WTC11 (cell line): ENCODE measurements at regions not wholly inside any gene's neighbourhood (a gene's known extent, or its start where the extent isn't known, plus 50 kb on each side); places are given as distances from the start of the nearest gene placed in this dataset.

Experiments
- ATAC-seq: fragments of 200-7000 bp; cut with Tn5 transposase; 2 replicates; pipeline ENCODE4 v1.10.0; 2021; ENCODE audit warnings: mild to moderate bottlenecking, moderate library complexity
- CTCF ChIA-PET: fragments of 300-600 bp; sonication (Branson Sonifier 250); formaldehyde crosslinking; loops from one replicate; lab custom pipeline; 2021; ENCODE audit warnings: antibody characterized with exemption; lab: Charles Lee
- POLR2A ChIA-PET: fragments of 350-600 bp; sonication (Branson Sonifier 250); formaldehyde crosslinking; loops from one replicate; lab custom pipeline; 2021; ENCODE audit warnings: antibody characterized with exemption; lab: Charles Lee
- DNase-seq: peaks from one replicate; pipeline ENCODE4 v3.0.0; 2021; ENCODE audit warnings: low spot score
- H3K27ac Mint-ChIP-seq: 2 replicates; pipeline ENCODE4 v1.8.0; 2021; ENCODE audit warnings: mixed read lengths
- H3K27me3 Mint-ChIP-seq: 2 replicates; pipeline ENCODE4 v1.8.0; 2021; ENCODE audit warnings: low read depth, mild to moderate bottlenecking, moderate library complexity, mixed read lengths
- H3K36me3 Mint-ChIP-seq: 2 replicates; pipeline ENCODE4 v1.8.0; 2021; ENCODE audit warnings: mixed read lengths
- H3K4me1 Mint-ChIP-seq: 2 replicates; pipeline ENCODE4 v1.8.0; 2022; ENCODE audit warnings: mixed read lengths
- H3K4me3 Mint-ChIP-seq: 2 replicates; pipeline ENCODE4 v1.8.0; 2021; ENCODE audit warnings: mild to moderate bottlenecking, moderate library complexity, mixed read lengths
- H3K9me3 Mint-ChIP-seq: 2 replicates; pipeline ENCODE4 v1.8.0; 2021; ENCODE audit warnings: mixed read lengths
- AFF4 ChIP-seq: sonication (generic); formaldehyde crosslinking; IDR thresholded peaks from 2 replicates; pipeline ENCODE4 v1.8.1; 2023; ENCODE audit warnings: mild to moderate bottlenecking, missing genetic modification reagents, borderline replicate concordance
- CREM ChIP-seq: sonication (generic); formaldehyde crosslinking; IDR thresholded peaks from 2 replicates; pipeline ENCODE4 v1.8.1; 2022; ENCODE audit warnings: mild to moderate bottlenecking, missing genetic modification reagents, moderate library complexity
- E2F4 ChIP-seq: sonication (generic); formaldehyde crosslinking; IDR thresholded peaks from 2 replicates; pipeline ENCODE4 v1.8.1; 2022; ENCODE audit warnings: low read depth, mild to moderate bottlenecking, moderate library complexity, missing genetic modification reagents, borderline replicate concordance
- FOXP1 ChIP-seq: sonication (generic); formaldehyde crosslinking; IDR thresholded peaks from 2 replicates; pipeline ENCODE4 v1.8.0; 2022; ENCODE audit warnings: missing genetic modification reagents, mild to moderate bottlenecking, moderate library complexity, borderline replicate concordance
- FOXP4 ChIP-seq: sonication (generic); formaldehyde crosslinking; IDR thresholded peaks from 2 replicates; pipeline ENCODE4 v1.8.0; 2022; ENCODE audit warnings: mild to moderate bottlenecking, missing genetic modification reagents
- GTF2I ChIP-seq: fragments of 250-450 bp; sonication (Bioruptor Pico); conservative IDR thresholded peaks from 2 replicates; pipeline ENCODE4 v1.4.0; 2021; ENCODE audit warnings: mild to moderate bottlenecking
- NFATC4 ChIP-seq: fragments of 250-450 bp; sonication (Bioruptor Pico); IDR thresholded peaks from 2 replicates; pipeline ENCODE4 v1.9.0; 2021; ENCODE audit warnings: mild to moderate bottlenecking
- NR3C1 ChIP-seq: sonication (generic); formaldehyde crosslinking; conservative IDR thresholded peaks from 2 replicates; pipeline ENCODE4 v1.8.1; 2023; ENCODE audit warnings: low read depth, mild to moderate bottlenecking, missing genetic modification reagents
- PRDM15 ChIP-seq: sonication (generic); formaldehyde crosslinking; IDR thresholded peaks from 2 replicates; pipeline ENCODE4 v1.8.0; 2022; ENCODE audit warnings: missing genetic modification reagents
- SOX15 ChIP-seq: fragments of 250-450 bp; sonication (Bioruptor Pico); IDR thresholded peaks from 2 replicates; pipeline ENCODE4 v1.9.0; 2021; ENCODE audit warnings: mild to moderate bottlenecking
- ZBTB21 ChIP-seq: sonication (generic); formaldehyde crosslinking; IDR thresholded peaks from 2 replicates; pipeline ENCODE4 v1.8.1; 2023; ENCODE audit warnings: mild to moderate bottlenecking, missing genetic modification reagents, borderline replicate concordance
- ZNF232 ChIP-seq: sonication (generic); formaldehyde crosslinking; IDR thresholded peaks from 2 replicates; pipeline ENCODE4 v1.8.0; 2022; ENCODE audit warnings: mild to moderate bottlenecking, missing genetic modification reagents
- ZNF396 ChIP-seq: fragments of 250-450 bp; sonication (Bioruptor Pico); IDR thresholded peaks from 2 replicates; pipeline ENCODE4 v1.8.0; 2021; ENCODE audit warnings: mild to moderate bottlenecking, moderate library complexity, borderline replicate concordance
- ZNF512 ChIP-seq: sonication (generic); formaldehyde crosslinking; IDR thresholded peaks from 2 replicates; pipeline ENCODE4 v1.8.1; 2022; ENCODE audit warnings: missing genetic modification reagents, borderline replicate concordance
- ZNF671 ChIP-seq: fragments of 250-450 bp; sonication (Bioruptor Pico); IDR thresholded peaks from 2 replicates; pipeline ENCODE4 v1.8.0; 2021; ENCODE audit warnings: mild to moderate bottlenecking

GRCh38 chr6:15957655-15958169, 171.2 kb upstream of the MYLIP start (continued):
- no peak for TF ChIP-seq PRDM15 (CRISPR knock-in tag)

- peaks cover 16% of the 10 kb centered on the region for H3K36me3 Mint-ChIP-seq
- ChIA-PET CTCF (no interaction called here), POLR2A (no interaction called here)
- H3K9me3 Mint-ChIP-seq = peaks cover 19% of the 10 kb centered on the region
- H3K4me3 Mint-ChIP-seq = no peak overlapping the region
- no peaks in the 10 kb centered on the region for H3K27me3 Mint-ChIP-seq
- H3K4me1 Mint-ChIP-seq = peaks cover 56% of the 10 kb centered on the region
- no peak for DNase-seq
- no peak overlapping the region for H3K27ac Mint-ChIP-seq
- no peak for ATAC-seq
- no peak for TF ChIP-seq NR3C1 (CRISPR knock-in tag)
- no peak for TF ChIP-seq ZNF396 (CRISPR knock-in tag)
- no peak for TF ChIP-seq ZBTB21 (CRISPR knock-in tag)
- TF ChIP-seq CREM (CRISPR knock-in tag) = no peak
- TF ChIP-seq ZNF232 (CRISPR knock-in tag) = no peak
- TF ChIP-seq FOXP1 (CRISPR knock-in tag) = no peak
- TF ChIP-seq E2F4 (CRISPR knock-in tag) = no peak
- TF ChIP-seq AFF4 (CRISPR knock-in tag) = no peak
- TF ChIP-seq, all 79 proteins: peak for 0
Measured at GRCh38 chr6:15956205-15957106, 172.4 kb upstream of the MYLIP start.

GRCh38 chr6:15955484-15955883, 173.4 kb upstream of the MYLIP start:
- Mint-ChIP-seq H3K27me3 (no peaks in the 10 kb centered on the region), H3K4me1 (peaks cover 58% of the 10 kb centered on the region), H3K27ac (no peak overlapping the region), H3K36me3 (peaks cover 8% of the 10 kb centered on the region), H3K9me3 (peaks cover 11% of the 10 kb centered on the region), H3K4me3 (no peak overlapping the region)
- no peak for DNase-seq
- ATAC-seq = no peak
- POLR2A ChIA-PET = no interaction called here
- CTCF ChIA-PET = no interaction called here
- TF ChIP-seq NFATC4 (CRISPR knock-in tag) = no peak
- no peak for TF ChIP-seq ZNF512 (CRISPR knock-in tag)
- TF ChIP-seq FOXP4 = no peak
- TF ChIP-seq ZNF671 (CRISPR knock-in tag) = no peak
- TF ChIP-seq AFF4 (CRISPR knock-in tag) = no peak
- no peak for TF ChIP-seq SOX15 (CRISPR knock-in tag)
- no peak for TF ChIP-seq GTF2I (CRISPR knock-in tag)
